ENCODE measurements at regions not wholly inside any gene's neighbourhood (a gene's known extent, or its start where the extent isn't known, plus 50 kb on each side); places are given as distances from the start of the nearest gene placed in this dataset.

GRCh38 chr1:831522-831921, 92.2 kb upstream of the SAMD11 start:
- Histone ChIP-seq H4K8ac (ENCODE audit: low read depth in 2 of 2, low read length in 2 of 2) (no peak overlapping the region), H3K4me3 (ENCODE audit: insufficient read depth, low read depth, low read length) (no peak overlapping the region), H3K4ac (ENCODE audit: low read depth, low read length) (no peak overlapping the region), H4K91ac (ENCODE audit: insufficient read depth, low read depth, low read length) (no peak overlapping the region), H3K9me3 (ENCODE audit: control insufficient read depth, insufficient read depth, low read length) (no peaks in the 10 kb centered on the region), H3K4me1 (ENCODE audit: control insufficient read depth, insufficient read depth, low read length) (no peaks in the 10 kb centered on the region), H2AK5ac (ENCODE audit: low read depth, low read length) (no peak overlapping the region), H3K56ac (ENCODE audit: extremely low read depth, insufficient read depth, low read length) (no peak overlapping the region), H2AFZ (replicated peaks; ENCODE audit: low read length, poor library complexity) (no peak overlapping the region), H3K18ac (ENCODE audit: low read depth, low read length) (no peak overlapping the region), H3K9me1 (ENCODE audit: insufficient read depth, low read length) (0 out of 2 replicates have a peak, but pooled peaks cover 2% of the 10 kb centered on the region), H2BK120ac (ENCODE audit: low read depth, low read length) (no peak overlapping the region), H3K9ac (ENCODE audit: low read depth, low read length) (no peak overlapping the region), H3K36me3 (ENCODE audit: control insufficient read depth, insufficient read depth, low read length) (peaks cover 4% of the 10 kb centered on the region), H2BK20ac (ENCODE audit: low read depth, low read length) (no peak overlapping the region), H2AK9ac (replicated peaks; ENCODE audit: low read depth, low read length, poor library complexity) (no peak overlapping the region), H2BK15ac (ENCODE audit: low read depth, low read length) (no peak overlapping the region), H3K27me3 (ENCODE audit: control insufficient read depth, insufficient read depth, low read length) (no peaks in the 10 kb centered on the region), H4K20me1 (ENCODE audit: insufficient read depth, low read length) (no peaks in the 10 kb centered on the region; the same call in 1 of the 2 replicates), H4K5ac (ENCODE audit: low read depth, low read length) (no peak overlapping the region), H3K4me2 (ENCODE audit: low read depth, low read length) (no peak overlapping the region), H2BK5ac (ENCODE audit: low read depth, low read length, poor library complexity, severe bottlenecking) (no peak overlapping the region), H3K79me1 (ENCODE audit: low read depth in 1 of 2, low read length in 2 of 2) (peaks cover 8 to 16% of the 10 kb centered on the region in 2 experiments; a peak in 3 of 4 replicates), H3K23ac (ENCODE audit: low read depth, low read length) (no peak overlapping the region), H3K14ac (replicated peaks; ENCODE audit: low read depth, low read length) (no peak overlapping the region), H3K27ac (ENCODE audit: insufficient read depth, low read length) (no peak overlapping the region)
- TF ChIP-seq MXI1 (IDR thresholded peaks at IDR 0.05; ENCODE audit: borderline replicate concordance, low read depth, low read length) (no peak), FOS (IDR thresholded peaks at IDR 0.05; ENCODE audit: low read depth, low read length) (no peak), CEBPB (IDR thresholded peaks at IDR 0.05; ENCODE audit: low read depth, low read length) (no peak), MAFK (IDR thresholded peaks at IDR 0.05; ENCODE audit: low read depth, low read length) (no peak), CHD1 (IDR thresholded peaks at IDR 0.05; ENCODE audit: low read depth, low read length) (no peak), RAD21 (IDR thresholded peaks at IDR 0.05; ENCODE audit: low read length) (no peak), BHLHE40 (IDR thresholded peaks at IDR 0.05; ENCODE audit: low read depth, low read length) (no peak), ELK1 (IDR thresholded peaks at IDR 0.05; ENCODE audit: borderline replicate concordance, low read depth, low read length) (no peak), RCOR1 (IDR thresholded peaks at IDR 0.05; ENCODE audit: insufficient replicate concordance, low read length) (no peak), RFX5 (IDR thresholded peaks at IDR 0.05; ENCODE audit: low read depth, low read length) (no peak), SMC3 (IDR thresholded peaks at IDR 0.05; ENCODE audit: low read depth, low read length) (no peak), NFE2L2 (IDR thresholded peaks at IDR 0.05; ENCODE audit: low read depth, low read length) (no peak), MAZ (IDR thresholded peaks at IDR 0.05; ENCODE audit: borderline replicate concordance, low read depth, low read length) (no peak)
- TF ChIP-seq, protein P1, sequence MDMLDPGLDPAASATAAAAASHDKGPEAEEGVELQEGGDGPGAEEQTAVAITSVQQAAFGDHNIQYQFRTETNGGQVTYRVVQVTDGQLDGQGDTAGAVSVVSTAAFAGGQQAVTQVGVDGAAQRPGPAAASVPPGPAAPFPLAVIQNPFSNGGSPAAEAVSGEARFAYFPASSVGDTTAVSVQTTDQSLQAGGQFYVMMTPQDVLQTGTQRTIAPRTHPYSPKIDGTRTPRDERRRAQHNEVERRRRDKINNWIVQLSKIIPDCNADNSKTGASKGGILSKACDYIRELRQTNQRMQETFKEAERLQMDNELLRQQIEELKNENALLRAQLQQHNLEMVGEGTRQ (IDR thresholded peaks at IDR 0.05; ENCODE audit: low read depth, low read length) = no peak
- CTCF ChIA-PET = no interaction called here
- dilution Hi-C loops (cut with HindIII; ENCODE audit: low sequenced_read_pairs, unreplicated experiment) (no loop called here), intact Hi-C loops (cut with micrococcal nuclease) (no loop called here), in situ Hi-C loops (cut with MboI; ENCODE audit: low sequenced_read_pairs) (no loop called here)
- POLR2A ChIA-PET (ENCODE audit: unreplicated experiment) = no interaction called here
- DNase-seq = no peak
- BruUV-seq (replicated peaks) = no TSS peak
- 100% methylated on average over 1 of the region's 8 CpGs; no CpG with 5 or more reads in 1 of the 2 experiments for WGBS, 2 experiments (ENCODE audit: extremely low coverage in 2 of 2, insufficient read length in 1 of 2)
- ATAC-seq (ENCODE audit: low read depth) = no peak
